Left ventricle myocardium inferior (tissue), 1 donor: ENCODE measurements at regions not wholly inside any gene's neighbourhood (a gene's known extent, or its start where the extent isn't known, plus 50 kb on each side); places are given as distances from the start of the nearest gene placed in this dataset.

ENCODE experiments used
- DNase-seq: peaks from one replicate; pipeline ENCODE4 v3.0.0-alpha.2; 2020
- H3K27ac ChIP-seq: fragments of 200-600 bp; replicated peaks from 2 replicates; pipeline ENCODE4 v1.8.0; 2021
- H3K27me3 ChIP-seq: fragments of 200-600 bp; 2 replicates; pipeline ENCODE4 v1.8.0; 2021; ENCODE audit warnings: low read depth
- H3K36me3 ChIP-seq: fragments of 200-600 bp; 2 replicates; pipeline ENCODE4 v1.8.0; 2021
- H3K4me1 ChIP-seq: fragments of 200-600 bp; 2 replicates; pipeline ENCODE4 v1.8.0; 2021
- H3K4me3 ChIP-seq: fragments of 200-600 bp; 2 replicates; pipeline ENCODE4 v1.8.0; 2021; ENCODE audit warnings: mild to moderate bottlenecking, moderate library complexity
- H3K9me3 ChIP-seq: fragments of 200-600 bp; replicated peaks from 2 replicates; pipeline ENCODE4 v1.8.0; 2021
- CTCF ChIP-seq: fragments of 200-600 bp; IDR thresholded peaks from 2 replicates; pipeline ENCODE4 v1.8.0; 2021; ENCODE audit warnings: antibody characterized with exemption, mild to moderate bottlenecking, borderline replicate concordance
- intact Hi-C: fragments of 100-400 bp; cut with micrococcal nuclease; formaldehyde crosslinking; loops from one replicate; pipeline ENCODE4 v1.11.0; 2022
- donor health status: DM: no; HTN: yes; CAD: no; lungs with severe emphysema.

DNA sequence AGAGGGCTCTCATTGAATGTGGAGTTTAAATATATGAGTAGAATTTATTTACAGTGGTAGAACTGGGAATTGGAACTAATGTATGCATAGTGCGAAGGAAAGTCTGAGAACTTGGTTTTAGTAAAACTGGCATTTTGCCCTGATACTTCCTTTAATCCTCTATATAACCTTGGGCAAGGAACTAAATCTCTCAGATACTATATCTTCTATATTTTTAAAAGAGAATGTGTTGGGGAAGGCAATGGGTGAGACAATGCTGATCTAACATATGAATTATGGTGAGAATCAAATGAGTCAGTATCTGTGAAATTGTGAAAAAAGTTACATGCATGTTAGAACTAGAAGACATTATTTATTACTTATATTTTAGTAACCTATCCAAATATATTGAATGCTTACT lies 2109.4 kb upstream of the PIK3C3 start:
- no peak for DNase-seq
- Histone ChIP-seq H3K27me3 (peaks cover 14% of the 10 kb centered on the region), H3K9me3 (no peaks in the 10 kb centered on the region), H3K4me3 (no peak overlapping the region), H3K27ac (no peak overlapping the region), H3K4me1 (peaks cover 7% of the 10 kb centered on the region), H3K36me3 (no peaks in the 10 kb centered on the region)
- intact Hi-C loops = no loop called here
- no peak for TF ChIP-seq CTCF

DNA sequence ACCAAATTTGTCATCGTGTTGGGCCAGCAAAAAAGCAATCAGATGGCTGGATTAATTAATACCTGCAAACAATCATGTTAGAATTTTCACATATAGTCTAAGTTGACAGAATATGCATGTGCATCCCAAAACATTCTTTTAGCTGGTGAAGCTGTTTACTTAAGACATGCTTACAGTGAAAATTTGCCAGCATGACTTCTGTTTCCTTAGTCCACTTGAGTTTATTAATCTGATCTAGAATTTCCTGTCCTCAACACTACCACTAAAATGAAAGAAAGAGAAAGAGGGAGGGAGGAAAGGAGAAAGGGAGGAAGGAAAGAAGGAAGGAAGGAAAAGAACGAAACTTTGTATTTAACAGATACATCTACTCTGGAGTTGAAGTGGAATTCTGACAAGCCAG lies 2109.9 kb upstream of the PIK3C3 start:
- Histone ChIP-seq H3K4me3 (no peak overlapping the region), H3K27ac (no peak overlapping the region), H3K9me3 (no peaks in the 10 kb centered on the region), H3K27me3 (peaks cover 19% of the 10 kb centered on the region), H3K4me1 (peaks cover 7% of the 10 kb centered on the region), H3K36me3 (no peaks in the 10 kb centered on the region)
- DNase-seq = no peak
- no peak for TF ChIP-seq CTCF
- intact Hi-C loops = no loop called here

DNA sequence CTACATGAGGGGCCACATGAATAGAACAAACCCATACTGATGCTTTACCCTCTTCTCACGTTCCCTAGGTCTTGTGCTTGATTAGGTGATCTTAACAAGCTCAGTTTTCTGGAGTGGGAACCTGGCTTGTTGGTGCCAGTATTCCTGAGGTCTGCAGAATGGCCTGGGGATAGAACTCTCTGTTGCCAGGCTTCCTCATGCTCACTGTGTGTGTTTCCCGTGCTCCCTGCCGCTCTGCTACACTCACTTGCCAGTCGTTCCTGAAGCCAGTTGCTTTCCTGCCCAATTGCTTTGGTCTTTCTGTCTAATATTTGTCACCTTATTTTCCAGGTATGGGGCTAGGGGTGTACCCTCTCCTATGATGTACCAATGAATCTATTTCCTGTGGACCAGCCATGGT lies 2111.5 kb upstream of the PIK3C3 start:
- Histone ChIP-seq H3K36me3 (no peaks in the 10 kb centered on the region), H3K27ac (no peak overlapping the region), H3K27me3 (peaks cover 34% of the 10 kb centered on the region), H3K9me3 (no peaks in the 10 kb centered on the region), H3K4me3 (no peak overlapping the region), H3K4me1 (peaks cover 7% of the 10 kb centered on the region)
- intact Hi-C loops = no loop called here
- no peak for TF ChIP-seq CTCF
- no peak for DNase-seq

DNA sequence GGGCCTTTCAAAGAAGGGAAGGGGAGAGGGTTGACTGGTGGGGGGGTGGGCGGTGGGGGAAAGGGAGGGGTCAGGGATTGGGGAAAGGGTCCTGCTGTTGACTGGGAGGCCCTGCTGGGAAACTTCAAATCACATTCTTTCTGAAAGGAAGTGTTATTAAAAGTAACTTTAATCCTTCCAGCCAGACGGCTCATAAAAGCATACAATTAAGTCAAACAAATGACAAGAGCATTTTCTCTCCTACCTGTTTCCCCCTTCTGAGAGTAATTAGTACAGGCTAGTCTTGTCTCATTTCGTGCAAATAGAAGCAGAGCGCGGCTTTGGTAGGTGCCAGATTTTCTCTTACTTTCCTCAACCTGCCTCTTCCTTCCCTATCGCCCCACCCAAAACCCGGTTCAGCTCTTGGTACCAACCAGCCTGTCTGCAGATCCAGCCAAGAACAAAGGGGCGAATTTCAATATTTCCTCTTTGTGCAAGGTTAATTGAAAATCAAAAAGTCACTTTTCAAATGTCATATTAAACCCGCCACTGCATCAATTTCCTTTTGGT lies 2112.6 kb upstream of the PIK3C3 start:
- Histone ChIP-seq H3K4me1 (peaks cover 7% of the 10 kb centered on the region), H3K36me3 (no peaks in the 10 kb centered on the region), H3K4me3 (no peak overlapping the region), H3K27ac (no peak overlapping the region), H3K9me3 (no peaks in the 10 kb centered on the region), H3K27me3 (peaks cover 34% of the 10 kb centered on the region)
- TF ChIP-seq CTCF = no peak
- intact Hi-C loops = no loop called here
- no peak for DNase-seq

GRCh38 chr18:39841482-39842365 lies 2113.3 kb upstream of the PIK3C3 start:
- no peak for DNase-seq
- Histone ChIP-seq H3K4me3 (peak overlapping the region; percentile 46), H3K27me3 (peaks cover 34% of the 10 kb centered on the region), H3K9me3 (no peaks in the 10 kb centered on the region), H3K4me1 (peaks cover 7% of the 10 kb centered on the region), H3K27ac (no peak overlapping the region), H3K36me3 (no peaks in the 10 kb centered on the region)
- no peak for TF ChIP-seq CTCF
- intact Hi-C loops = no loop called here
